ENCODE measurements at regions not wholly inside any gene's neighbourhood (a gene's known extent, or its start where the extent isn't known, plus 50 kb on each side); places are given as distances from the start of the nearest gene placed in this dataset.
"Not testable (repeated sequence)": the region's sequence is repeated elsewhere in the genome, so short reads cannot be mapped to it uniquely, and the experiment has no call there.

GRCh38 chr16:26860506-26860905 is 206.2 kb upstream of the C16orf82 start:
- no peak overlapping the region for H3K27ac Mint-ChIP-seq (ENCODE audit: unreplicated experiment)
- H3K9me3 Mint-ChIP-seq (ENCODE audit: unreplicated experiment) = peaks cover 20% of the 10 kb centered on the region
- TF ChIP-seq CTCF (IDR thresholded peaks at IDR 0.05; ENCODE audit: unreplicated experiment) = no peak
- H3K27me3 Mint-ChIP-seq (ENCODE audit: unreplicated experiment) = peaks cover 6% of the 10 kb centered on the region
- H3K36me3 Mint-ChIP-seq (ENCODE audit: low read depth, unreplicated experiment) = peaks cover 10% of the 10 kb centered on the region
- H3K4me1 Mint-ChIP-seq (ENCODE audit: unreplicated experiment) = no peaks in the 10 kb centered on the region
- no peak overlapping the region for H3K4me3 Mint-ChIP-seq (ENCODE audit: unreplicated experiment)
- DNase-seq (ENCODE audit: low spot score) = no peak

GRCh38 chr16:26863931-26864330 is 202.8 kb upstream of the C16orf82 start:
- Mint-ChIP-seq H3K9me3 (ENCODE audit: unreplicated experiment) (peaks cover 35% of the 10 kb centered on the region), H3K27me3 (ENCODE audit: unreplicated experiment) (peaks cover 3% of the 10 kb centered on the region), H3K4me1 (ENCODE audit: unreplicated experiment) (no peaks in the 10 kb centered on the region), H3K36me3 (ENCODE audit: low read depth, unreplicated experiment) (peaks cover 15% of the 10 kb centered on the region), H3K4me3 (ENCODE audit: unreplicated experiment) (no peak overlapping the region), H3K27ac (ENCODE audit: unreplicated experiment) (no peak overlapping the region)
- no peak for DNase-seq (ENCODE audit: low spot score)
- no peak for TF ChIP-seq CTCF (IDR thresholded peaks at IDR 0.05; ENCODE audit: unreplicated experiment)

GRCh38 chr16:26874318-26874717 is 192.4 kb upstream of the C16orf82 start:
- not testable (repeated sequence) for H3K4me3 Mint-ChIP-seq (ENCODE audit: unreplicated experiment); H3K4me1 Mint-ChIP-seq (ENCODE audit: unreplicated experiment); H3K27ac Mint-ChIP-seq (ENCODE audit: unreplicated experiment); DNase-seq (ENCODE audit: low spot score); H3K27me3 Mint-ChIP-seq (ENCODE audit: unreplicated experiment)
- Mint-ChIP-seq H3K36me3 (ENCODE audit: low read depth, unreplicated experiment) (peaks cover 15% of the 10 kb centered on the region), H3K9me3 (ENCODE audit: unreplicated experiment) (peaks cover 40% of the 10 kb centered on the region)

- Mint-ChIP-seq H3K36me3 (ENCODE audit: low read depth, unreplicated experiment) (peaks cover 12% of the 10 kb centered on the region), H3K4me3 (ENCODE audit: unreplicated experiment) (no peak overlapping the region), H3K27ac (ENCODE audit: unreplicated experiment) (no peak overlapping the region), H3K9me3 (ENCODE audit: unreplicated experiment) (peaks cover 38% of the 10 kb centered on the region), H3K4me1 (ENCODE audit: unreplicated experiment) (no peaks in the 10 kb centered on the region), H3K27me3 (ENCODE audit: unreplicated experiment) (peaks cover 1% of the 10 kb centered on the region)
- TF ChIP-seq CTCF (IDR thresholded peaks at IDR 0.05; ENCODE audit: unreplicated experiment) = no peak
- no peak for DNase-seq (ENCODE audit: low spot score)
These were observed 189.3 kb upstream of the C16orf82 start for GRCh38 chr16:26877421-26877820.

GRCh38 chr16:26885674-26886073 is 181.1 kb upstream of the C16orf82 start:
- Mint-ChIP-seq H3K9me3 (ENCODE audit: unreplicated experiment) (no peaks in the 10 kb centered on the region), H3K4me1 (ENCODE audit: unreplicated experiment) (no peaks in the 10 kb centered on the region), H3K4me3 (ENCODE audit: unreplicated experiment) (no peak overlapping the region), H3K27ac (ENCODE audit: unreplicated experiment) (no peak overlapping the region), H3K27me3 (ENCODE audit: unreplicated experiment) (no peaks in the 10 kb centered on the region), H3K36me3 (ENCODE audit: low read depth, unreplicated experiment) (no peaks in the 10 kb centered on the region)
- TF ChIP-seq CTCF (IDR thresholded peaks at IDR 0.05; ENCODE audit: unreplicated experiment) = no peak
- no peak for DNase-seq (ENCODE audit: low spot score)

GRCh38 chr16:26889740-26890139 is 177.0 kb upstream of the C16orf82 start:
- Mint-ChIP-seq H3K36me3 (ENCODE audit: low read depth, unreplicated experiment) (no peaks in the 10 kb centered on the region), H3K9me3 (ENCODE audit: unreplicated experiment) (peaks cover 6% of the 10 kb centered on the region)

More at GRCh38 chr16:26889740-26890139, 177.0 kb upstream of the C16orf82 start:
- Mint-ChIP-seq H3K27me3 (ENCODE audit: unreplicated experiment) (no peaks in the 10 kb centered on the region), H3K27ac (ENCODE audit: unreplicated experiment) (no peak overlapping the region), H3K4me3 (ENCODE audit: unreplicated experiment) (no peak overlapping the region), H3K4me1 (ENCODE audit: unreplicated experiment) (no peaks in the 10 kb centered on the region)
- no peak for DNase-seq (ENCODE audit: low spot score)
- no peak for TF ChIP-seq CTCF (IDR thresholded peaks at IDR 0.05; ENCODE audit: unreplicated experiment)

All from endothelial cell (in vitro differentiated cells).